Trophoblast cell (in vitro differentiated cells and primary cell): ENCODE measurements at regions not wholly inside any gene's neighbourhood (a gene's known extent, or its start where the extent isn't known, plus 50 kb on each side); places are given as distances from the start of the nearest gene placed in this dataset.

Experiments
- DNase-seq, 2 donors: peaks; one replicate each; pipeline ENCODE4 v3.0.0-alpha.2; 2016
- H2AFZ ChIP-seq: 2 replicates; pipeline ENCODE4 v1.6.1; 2013; ENCODE audit warnings: low read length, moderate library complexity, mild to moderate bottlenecking; ENCODE audit not compliant: insufficient read depth, poor library complexity
- H2AK5ac ChIP-seq: 2 replicates; pipeline ENCODE4 v1.6.1; 2013; ENCODE audit warnings: mild to moderate bottlenecking, low read length
- H2BK120ac ChIP-seq: 2 replicates; pipeline ENCODE4 v1.6.1; 2013; ENCODE audit warnings: low read length, mild to moderate bottlenecking, moderate library complexity; ENCODE audit not compliant: insufficient read depth, poor library complexity
- H2BK12ac ChIP-seq: 2 replicates; pipeline ENCODE4 v1.6.1; 2013; ENCODE audit warnings: mild to moderate bottlenecking, low read length, moderate library complexity
- H2BK5ac ChIP-seq: 2 replicates; pipeline ENCODE4 v1.6.1; 2013; ENCODE audit warnings: low read length, low read depth, moderate library complexity, mild to moderate bottlenecking; ENCODE audit not compliant: poor library complexity
- H3K14ac ChIP-seq: 2 replicates; pipeline ENCODE4 v1.6.1; 2013; ENCODE audit warnings: mild to moderate bottlenecking, low read length
- H3K18ac ChIP-seq: 2 replicates; pipeline ENCODE4 v1.6.1; 2013; ENCODE audit warnings: mild to moderate bottlenecking, low read length
- H3K23ac ChIP-seq: 2 replicates; pipeline ENCODE4 v1.6.1; 2013; ENCODE audit warnings: low read length
- H3K27ac ChIP-seq: 2 replicates; pipeline ENCODE4 v1.5.1; 2013; ENCODE audit warnings: low read depth, mild to moderate bottlenecking, inconsistent platforms, low read length, moderate library complexity
- H3K27me3 ChIP-seq: 2 replicates; pipeline ENCODE4 v1.6.1; 2013; ENCODE audit warnings: inconsistent platforms, mild to moderate bottlenecking, low read length, moderate library complexity; ENCODE audit not compliant: insufficient read depth
- H3K36me3 ChIP-seq, 2 experiments: 1 replicate in 1 of 2; 2 replicates in 1 of 2; pipeline ENCODE4 v1.6.1; 2013; ENCODE audit warnings: low read length in 2 of 2, mild to moderate bottlenecking in 2 of 2, moderate library complexity in 1 of 2; ENCODE audit not compliant: insufficient read depth in 2 of 2, control insufficient read depth in 1 of 2
- H3K4ac ChIP-seq: 2 replicates; pipeline ENCODE4 v1.6.1; 2013; ENCODE audit warnings: low read depth, mild to moderate bottlenecking, low read length, moderate library complexity
- H3K4me1 ChIP-seq, 2 experiments: 1 replicate in 1 of 2; 2 replicates in 1 of 2; pipeline ENCODE4 v1.6.1; 2013; ENCODE audit warnings: low read length in 2 of 2, mild to moderate bottlenecking in 2 of 2, moderate library complexity in 1 of 2; ENCODE audit not compliant: insufficient read depth in 2 of 2, control insufficient read depth in 1 of 2
- H3K4me2 ChIP-seq: 2 replicates; pipeline ENCODE4 v1.6.1; 2013; ENCODE audit warnings: inconsistent platforms, mild to moderate bottlenecking, low read length, moderate library complexity
- H3K4me3 ChIP-seq: 2 replicates; pipeline ENCODE4 v1.5.1; 2013; ENCODE audit warnings: mild to moderate bottlenecking, low read depth, low read length, inconsistent platforms
- H3K79me1 ChIP-seq: one replicate; pipeline ENCODE4 v1.6.1; 2013; ENCODE audit warnings: low read length
- H3K79me2 ChIP-seq: 2 replicates; pipeline ENCODE4 v1.6.1; 2013; ENCODE audit warnings: low read length, mild to moderate bottlenecking; ENCODE audit not compliant: control insufficient read depth, insufficient read depth, poor library complexity
- H3K9ac ChIP-seq: 2 replicates; pipeline ENCODE4 v1.6.1; 2013; ENCODE audit warnings: mild to moderate bottlenecking, low read length
- H3K9me3 ChIP-seq: 2 replicates; pipeline ENCODE4 v1.6.1; 2013; ENCODE audit warnings: low read depth, mild to moderate bottlenecking, control low read depth, inconsistent platforms, low read length; ENCODE audit not compliant: insufficient read depth
- H4K12ac ChIP-seq: 2 replicates; pipeline ENCODE4 v1.6.1; 2013; ENCODE audit warnings: low read depth, mild to moderate bottlenecking, low read length, moderate library complexity
- H4K8ac ChIP-seq: 2 replicates; pipeline ENCODE4 v1.6.1; 2013; ENCODE audit warnings: low read depth, mild to moderate bottlenecking, low read length, moderate library complexity
- H4K91ac ChIP-seq: one replicate; pipeline ENCODE4 v1.6.1; 2013; ENCODE audit warnings: low read depth, mild to moderate bottlenecking, low read length, moderate library complexity
- WGBS: extraction: QIAGEN DNeasy Blood & Tissue Kit; methylation state at CpG from one replicate; pipeline ENCODE4 v1.1.7; 2013; ENCODE audit warnings: missing lambda C conversion rate; ENCODE audit not compliant: insufficient read length, insufficient coverage; ENCODE audit errors: extremely low coverage; 5-methylcytosine and 5-hydroxymethylcytosine counted together

- Histone ChIP-seq H3K9ac (no peak overlapping the region), H4K12ac (no peak overlapping the region), H2AFZ (no peak overlapping the region), H3K18ac (no peak overlapping the region), H3K4me3 (no peak overlapping the region), H2BK120ac (no peak overlapping the region), H3K27ac (no peak overlapping the region), H4K8ac (no peak overlapping the region), H3K14ac (no peak overlapping the region), H2BK5ac (no peak overlapping the region), H3K79me2 (no peaks in the 10 kb centered on the region), H3K23ac (no peak overlapping the region), H2BK12ac (no peak overlapping the region), H3K27me3 (no peaks in the 10 kb centered on the region), H4K91ac (no peak overlapping the region), H2AK5ac (no peak overlapping the region), H3K36me3 (no peaks in the 10 kb centered on the region), H3K4ac (no peak overlapping the region), H3K4me1 (no peaks in the 10 kb centered on the region), H3K9me3 (no peaks in the 10 kb centered on the region), H3K79me1 (no peaks in the 10 kb centered on the region), H3K4me2 (no peak overlapping the region)
- no peak for DNase-seq
- WGBS, result no CpG with 5 or more reads among the region's 3 CpGs
These were observed 136.9 kb upstream of the ZC3H12C start for GRCh38 chr11:109956124-109956793.

GRCh38 chr11:109957000-109957399 is 136.2 kb upstream of the ZC3H12C start:
- Histone ChIP-seq H3K9me3 (no peaks in the 10 kb centered on the region), H2BK12ac (no peak overlapping the region), H3K23ac (no peak overlapping the region), H3K79me2 (no peaks in the 10 kb centered on the region), H3K27me3 (no peaks in the 10 kb centered on the region), H2AK5ac (no peak overlapping the region), H3K4me3 (no peak overlapping the region), H4K12ac (no peak overlapping the region), H3K4ac (no peak overlapping the region), H4K91ac (no peak overlapping the region), H3K27ac (no peak overlapping the region), H3K36me3 (no peaks in the 10 kb centered on the region), H3K4me1 (no peaks in the 10 kb centered on the region), H2BK5ac (no peak overlapping the region), H2BK120ac (no peak overlapping the region), H3K14ac (no peak overlapping the region), H3K9ac (no peak overlapping the region), H2AFZ (no peak overlapping the region), H3K79me1 (no peaks in the 10 kb centered on the region), H3K4me2 (no peak overlapping the region), H3K18ac (no peak overlapping the region), H4K8ac (no peak overlapping the region)
- no CpG with 5 or more reads among the region's 6 CpGs for WGBS
- no peak for DNase-seq

- Histone ChIP-seq H2BK120ac (no peak overlapping the region), H3K23ac (no peak overlapping the region), H3K36me3 (no peaks in the 10 kb centered on the region), H3K4me3 (no peak overlapping the region), H2AK5ac (no peak overlapping the region), H2BK12ac (no peak overlapping the region), H3K9me3 (no peaks in the 10 kb centered on the region), H4K8ac (no peak overlapping the region), H3K18ac (no peak overlapping the region), H3K27ac (no peak overlapping the region), H3K79me1 (no peaks in the 10 kb centered on the region), H3K9ac (no peak overlapping the region), H3K4ac (no peak overlapping the region), H4K91ac (no peak overlapping the region), H3K4me1 (no peaks in the 10 kb centered on the region), H3K4me2 (no peak overlapping the region), H3K14ac (no peak overlapping the region), H4K12ac (no peak overlapping the region), H2AFZ (no peak overlapping the region), H3K79me2 (no peaks in the 10 kb centered on the region), H3K27me3 (no peaks in the 10 kb centered on the region), H2BK5ac (no peak overlapping the region)
- no peak for DNase-seq
These were observed 135.6 kb upstream of the ZC3H12C start for GRCh38 chr11:109957601-109958000.

GRCh38 chr11:109958131-109958820 is 134.9 kb upstream of the ZC3H12C start:
- Histone ChIP-seq H3K9ac (no peak overlapping the region), H4K91ac (no peak overlapping the region), H3K4me1 (no peaks in the 10 kb centered on the region), H3K79me2 (no peaks in the 10 kb centered on the region), H3K18ac (no peak overlapping the region), H4K8ac (no peak overlapping the region), H3K27ac (no peak overlapping the region), H2AK5ac (no peak overlapping the region), H2AFZ (no peak overlapping the region), H3K4me2 (no peak overlapping the region), H3K36me3 (no peaks in the 10 kb centered on the region), H2BK5ac (no peak overlapping the region), H3K79me1 (no peaks in the 10 kb centered on the region), H3K4me3 (no peak overlapping the region), H3K23ac (no peak overlapping the region), H4K12ac (no peak overlapping the region), H2BK120ac (no peak overlapping the region), H3K14ac (no peak overlapping the region), H3K9me3 (no peaks in the 10 kb centered on the region), H2BK12ac (no peak overlapping the region), H3K27me3 (no peaks in the 10 kb centered on the region), H3K4ac (no peak overlapping the region)
- no CpG with 5 or more reads among the region's 9 CpGs for WGBS
- no peak for DNase-seq
